IMR-90 (cell line): ENCODE measurements at regions not wholly inside any gene's neighbourhood (a gene's known extent, or its start where the extent isn't known, plus 50 kb on each side); places are given as distances from the start of the nearest gene placed in this dataset.
A peak's percentile ranks its signal among the peaks of the same experiment; 100 is the strongest.

Source experiments
- ATAC-seq: fragments of 200-7000 bp; cut with Tn5 transposase; 2 replicates; pipeline ENCODE4 v1.9.1; 2020; ENCODE audit warnings: low read depth, mild to moderate bottlenecking, moderate library complexity
- BruUV-seq: library from RNA; stranded (reverse); fragments of 400-500 nt; replicated peaks from 2 replicates; lab custom pipeline; 2021; lab: Mats Ljungman, UMichigan
- CTCF ChIA-PET: fragments of 300-600 bp; formaldehyde crosslinking; extraction: SDS; loops from one replicate; lab custom pipeline; 2021; ENCODE audit warnings: antibody characterized with exemption; lab: Yijun Ruan, JAX
- POLR2A ChIA-PET: fragments of 300-600 bp; sonication (Branson Sonifier 250); formaldehyde crosslinking; loops from one replicate; lab custom pipeline; 2022; ENCODE audit warnings: antibody characterized with exemption; ENCODE audit not compliant: unreplicated experiment; lab: Charles Lee
- DNase-seq: peaks from one replicate; pipeline ENCODE4 v3.0.0; 2013
- H2AFZ ChIP-seq: replicated peaks from 2 replicates; pipeline ENCODE3; 2013; ENCODE audit warnings: low read length, mild to moderate bottlenecking; ENCODE audit not compliant: poor library complexity
- H2AK5ac ChIP-seq: 2 replicates; pipeline ENCODE4 v1.6.1; 2013; ENCODE audit warnings: low read depth, low read length, inconsistent platforms
- H2AK9ac ChIP-seq: replicated peaks from 2 replicates; pipeline ENCODE3; 2013; ENCODE audit warnings: mild to moderate bottlenecking, low read depth, low read length, moderate library complexity; ENCODE audit not compliant: poor library complexity
- H2BK120ac ChIP-seq: 2 replicates; pipeline ENCODE4 v1.6.1; 2013; ENCODE audit warnings: low read depth, low read length, inconsistent platforms
- H2BK15ac ChIP-seq: 3 replicates; pipeline ENCODE4 v1.6.1; 2013; ENCODE audit warnings: low read depth, low read length, inconsistent platforms
- H2BK20ac ChIP-seq: 2 replicates; pipeline ENCODE4 v1.6.1; 2013; ENCODE audit warnings: low read depth, mild to moderate bottlenecking, inconsistent platforms, low read length, moderate library complexity
- H2BK5ac ChIP-seq: 2 replicates; pipeline ENCODE4 v1.6.1; 2013; ENCODE audit warnings: mild to moderate bottlenecking, low read depth, low read length, inconsistent platforms; ENCODE audit not compliant: poor library complexity, severe bottlenecking
- H3K14ac ChIP-seq: replicated peaks from 2 replicates; pipeline ENCODE4 v1.6.1; 2013; ENCODE audit warnings: low read depth, low read length, inconsistent platforms
- H3K18ac ChIP-seq: 2 replicates; pipeline ENCODE4 v1.6.1; 2013; ENCODE audit warnings: low read depth, low read length, control low read depth
- H3K23ac ChIP-seq: 2 replicates; pipeline ENCODE4 v1.6.1; 2013; ENCODE audit warnings: low read depth, low read length, inconsistent platforms
- H3K27ac ChIP-seq: 2 replicates; pipeline ENCODE4 v1.5.1; 2013; ENCODE audit warnings: mild to moderate bottlenecking, control low read depth, low read length; ENCODE audit not compliant: insufficient read depth
- H3K27me3 ChIP-seq: 2 replicates; pipeline ENCODE4 v1.6.1; 2013; ENCODE audit warnings: low read length; ENCODE audit not compliant: control insufficient read depth, insufficient read depth
- H3K36me3 ChIP-seq: 2 replicates; pipeline ENCODE4 v1.6.1; 2013; ENCODE audit warnings: low read length, mixed read lengths; ENCODE audit not compliant: control insufficient read depth, insufficient read depth
- H3K4ac ChIP-seq: 2 replicates; pipeline ENCODE4 v1.6.1; 2013; ENCODE audit warnings: low read depth, low read length, inconsistent platforms
- H3K4me1 ChIP-seq: 2 replicates; pipeline ENCODE4 v1.6.1; 2013; ENCODE audit warnings: low read length, mixed read lengths; ENCODE audit not compliant: control insufficient read depth, insufficient read depth
- H3K4me2 ChIP-seq: 2 replicates; pipeline ENCODE4 v1.6.1; 2013; ENCODE audit warnings: low read depth, mild to moderate bottlenecking, control low read depth, low read length, moderate library complexity
- H3K4me3 ChIP-seq: 2 replicates; pipeline ENCODE4 v1.5.1; 2013; ENCODE audit warnings: low read depth, mild to moderate bottlenecking, control low read depth, low read length, moderate library complexity; ENCODE audit not compliant: insufficient read depth
- H3K56ac ChIP-seq: 2 replicates; pipeline ENCODE4 v1.6.1; 2013; ENCODE audit warnings: low read length, inconsistent platforms; ENCODE audit not compliant: insufficient read depth; ENCODE audit errors: extremely low read depth
- H3K79me1 ChIP-seq, 2 experiments: 2 replicates each; pipeline ENCODE4 v1.6.1; 2013; ENCODE audit warnings: low read length in 2 of 2, inconsistent platforms in 1 of 2, low read depth in 1 of 2
- H3K9ac ChIP-seq: 2 replicates; pipeline ENCODE4 v1.6.1; 2013; ENCODE audit warnings: low read depth, low read length, control low read depth
- H3K9me1 ChIP-seq: 2 replicates; pipeline ENCODE4 v1.6.1; 2013; ENCODE audit warnings: low read length, inconsistent platforms; ENCODE audit not compliant: insufficient read depth
- H3K9me3 ChIP-seq: 2 replicates; pipeline ENCODE4 v1.6.1; 2013; ENCODE audit warnings: low read length; ENCODE audit not compliant: control insufficient read depth, insufficient read depth
- H4K20me1 ChIP-seq: 2 replicates; pipeline ENCODE4 v1.6.1; 2013; ENCODE audit warnings: low read length, inconsistent platforms; ENCODE audit not compliant: insufficient read depth
- H4K5ac ChIP-seq: 2 replicates; pipeline ENCODE4 v1.6.1; 2013; ENCODE audit warnings: mild to moderate bottlenecking, low read depth, low read length, control low read depth
- H4K8ac ChIP-seq, 2 experiments: 2 replicates each; pipeline ENCODE4 v1.6.1; 2013; ENCODE audit warnings: low read depth in 2 of 2, low read length in 2 of 2, control low read depth in 1 of 2, inconsistent platforms in 1 of 2
- H4K91ac ChIP-seq: 2 replicates; pipeline ENCODE4 v1.6.1; 2013; ENCODE audit warnings: low read depth, low read length, inconsistent platforms; ENCODE audit not compliant: insufficient read depth
- CEBPB ChIP-seq: IDR thresholded peaks from 2 replicates; pipeline ENCODE4 v1.6.1; 2012; ENCODE audit warnings: low read depth, low read length, improper control_type of control experiment
- CTCF ChIP-seq: conservative IDR thresholded peaks from 2 replicates; pipeline ENCODE4 v1.5.1; 2012; ENCODE audit warnings: mild to moderate bottlenecking, low read depth, low read length, improper control_type of control experiment
- FOS ChIP-seq: fragments of 150-350 bp; IDR thresholded peaks from 2 replicates; pipeline ENCODE4 v1.6.1; 2016; ENCODE audit warnings: low read depth, low read length
- WGBS, 2 experiments: methylation state at CpG; one replicate each; pipeline versions ENCODE4 v1.1.5 to v1.1.7; 2013; ENCODE audit warnings: missing lambda C conversion rate in 2 of 2; ENCODE audit not compliant: insufficient read length in 1 of 2; ENCODE audit errors: extremely low coverage in 2 of 2; 5-methylcytosine and 5-hydroxymethylcytosine counted together
- dilution Hi-C: fragments of 300-500 bp; cut with HindIII; formaldehyde crosslinking; loops from one replicate; pipeline ENCODE4 v1.14.3; 2018; ENCODE audit warnings: low sequenced_read_pairs; ENCODE audit not compliant: unreplicated experiment
- in situ Hi-C: fragments of 300-500 bp; cut with MboI; formaldehyde crosslinking; loops from 3 replicates; pipeline ENCODE4 v1.14.3; 2019; ENCODE audit warnings: low sequenced_read_pairs, inconsistent platforms, mixed read lengths
- intact Hi-C: fragments of 100-400 bp; cut with micrococcal nuclease; formaldehyde crosslinking; loops from 2 replicates; pipeline ENCODE4 v1.10.0; 2022

DNA sequence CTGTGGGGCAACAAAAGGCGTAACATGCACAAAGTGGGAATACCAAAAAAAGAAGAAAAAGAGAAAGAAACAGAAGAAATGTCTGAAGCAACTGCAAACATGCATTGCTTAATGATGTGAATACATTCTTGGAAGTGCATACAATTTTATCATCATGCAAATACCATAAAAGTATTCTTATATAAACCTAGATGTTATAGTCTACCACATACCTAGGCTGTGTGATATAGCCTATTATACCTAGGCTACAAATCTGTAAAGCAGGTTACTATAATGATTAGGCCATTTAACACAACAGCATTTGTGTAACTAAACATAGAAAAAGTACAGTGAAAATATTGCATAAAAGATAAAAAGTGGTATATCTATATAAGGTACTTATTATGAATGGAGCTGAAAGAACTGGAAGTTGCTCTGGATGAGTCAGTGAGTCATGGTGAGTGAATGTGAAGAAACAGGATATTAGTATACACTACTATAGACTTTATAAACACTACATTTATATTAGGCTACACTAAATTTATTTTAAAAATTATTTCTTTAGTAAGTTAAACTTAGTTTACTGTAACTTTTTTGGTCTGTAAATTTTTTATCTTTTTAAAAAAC lies 319.4 kb upstream of the KCNH7 start:
- H3K27ac ChIP-seq = peak overlapping the region; percentile 62; the same call in 1 of the 2 replicates
- intact Hi-C loops = loop anchor here (2.0 to 10.0 kb wide), 4 partner anchors 189 to 1559 kb away; partner anchors contain the start of gene FIGN
- H3K4ac ChIP-seq = peak overlapping the region; percentile 39; the same call in 1 of the 2 replicates
- H3K4me1 ChIP-seq = peaks cover 8% of the 10 kb centered on the region
- H3K14ac ChIP-seq = no peak overlapping the region
- no peak overlapping the region for H2AK5ac ChIP-seq
- H3K4me2 ChIP-seq = peak overlapping the region; percentile 62; the same call in 1 of the 2 replicates
- no peak overlapping the region; the same call in 1 of the 2 replicates for H3K18ac ChIP-seq
- no TSS peak for BruUV-seq
- TF ChIP-seq FOS (peak; percentile 71; the same call in 1 of the 2 replicates), CTCF (no peak), CEBPB (peak; percentile 67)
- no peaks in the 10 kb centered on the region for H4K20me1 ChIP-seq
- H4K91ac ChIP-seq = no peak overlapping the region
- in situ Hi-C loops = no loop called here
- no peak overlapping the region for H4K5ac ChIP-seq
- no peak overlapping the region for H4K8ac ChIP-seq
- no peaks in the 10 kb centered on the region for H3K9me3 ChIP-seq
- H2AFZ ChIP-seq = no peak overlapping the region
- no peak overlapping the region for H3K56ac ChIP-seq
- no peak overlapping the region for H2AK9ac ChIP-seq
- H3K27me3 ChIP-seq = no peaks in the 10 kb centered on the region
- no peak overlapping the region for H3K9ac ChIP-seq
- H3K36me3 ChIP-seq = no peaks in the 10 kb centered on the region
- no peaks in the 10 kb centered on the region for H3K79me1 ChIP-seq
- H2BK120ac ChIP-seq = peak overlapping the region; percentile 60; the same call in 1 of the 2 replicates
- H3K23ac ChIP-seq = no peak overlapping the region
- ChIA-PET POLR2A (no interaction called here), CTCF (interaction anchor here (0.8 to 1.0 kb wide), 2 partner anchors 10 to 11 kb away, joined by 3 to 4 read pairs; no protein-coding TSS in a partner anchor)
- no peak overlapping the region for H2BK20ac ChIP-seq
- WGBS, 2 experiments = no CpG with 5 or more reads among the region's 1 CpG
- DNase-seq = peak; percentile 89
- no peak overlapping the region for H2BK15ac ChIP-seq
- H3K9me1 ChIP-seq = no peaks in the 10 kb centered on the region
- peak; percentile 88 for ATAC-seq
- dilution Hi-C loops = no loop called here
- peak overlapping the region; percentile 99 for H2BK5ac ChIP-seq
- no peak overlapping the region for H3K4me3 ChIP-seq
